Mesodermal cell (in vitro differentiated cells): ENCODE measurements at regions not wholly inside any gene's neighbourhood (a gene's known extent, or its start where the extent isn't known, plus 50 kb on each side); places are given as distances from the start of the nearest gene placed in this dataset.
"Not testable (repeated sequence)": the region's sequence is repeated elsewhere in the genome, so short reads cannot be mapped to it uniquely, and the experiment has no call there.

Experiments
- H3K27ac ChIP-seq: 2 replicates; pipeline ENCODE4 v1.7.0; 2013; ENCODE audit warnings: mild to moderate bottlenecking, low read depth, low read length, moderate library complexity; ENCODE audit not compliant: severe bottlenecking
- H3K36me3 ChIP-seq: 2 replicates; pipeline ENCODE4 v1.7.1; 2013; ENCODE audit warnings: mild to moderate bottlenecking, low read length, moderate library complexity; ENCODE audit not compliant: control insufficient read depth, insufficient read depth
- H3K4me1 ChIP-seq: one replicate; pipeline ENCODE4 v1.7.1; 2013; ENCODE audit warnings: mild to moderate bottlenecking, low read length; ENCODE audit not compliant: insufficient read depth, control insufficient read depth, poor library complexity, severe bottlenecking
- H3K4me3 ChIP-seq: 2 replicates; pipeline ENCODE4 v1.7.0; 2013; ENCODE audit warnings: low read length, control low read depth, mild to moderate bottlenecking; ENCODE audit not compliant: insufficient read depth, poor library complexity, severe bottlenecking; ENCODE audit errors: extremely low read depth
- H3K9me3 ChIP-seq: 2 replicates; pipeline ENCODE4 v1.7.1; 2013; ENCODE audit warnings: mild to moderate bottlenecking, low read length, moderate library complexity; ENCODE audit not compliant: control insufficient read depth
- WGBS, 2 experiments: methylation state at CpG; one replicate each; pipeline ENCODE4 v1.1.5; 2013; ENCODE audit warnings: missing lambda C conversion rate in 2 of 2; ENCODE audit not compliant: insufficient coverage in 2 of 2; 5-methylcytosine and 5-hydroxymethylcytosine counted together

GRCh38 chr16:48035142-48035541, 120.7 kb downstream of the ABCC12 start:
- Histone ChIP-seq H3K4me1 (no peaks in the 10 kb centered on the region), H3K9me3 (peaks cover 5% of the 10 kb centered on the region), H3K4me3 (no peak overlapping the region), H3K36me3 (no peaks in the 10 kb centered on the region), H3K27ac (no peak overlapping the region)
- 61 to 100% methylated on average over 1 to 3 of the region's 4 CpGs for WGBS, 2 experiments

DNA sequence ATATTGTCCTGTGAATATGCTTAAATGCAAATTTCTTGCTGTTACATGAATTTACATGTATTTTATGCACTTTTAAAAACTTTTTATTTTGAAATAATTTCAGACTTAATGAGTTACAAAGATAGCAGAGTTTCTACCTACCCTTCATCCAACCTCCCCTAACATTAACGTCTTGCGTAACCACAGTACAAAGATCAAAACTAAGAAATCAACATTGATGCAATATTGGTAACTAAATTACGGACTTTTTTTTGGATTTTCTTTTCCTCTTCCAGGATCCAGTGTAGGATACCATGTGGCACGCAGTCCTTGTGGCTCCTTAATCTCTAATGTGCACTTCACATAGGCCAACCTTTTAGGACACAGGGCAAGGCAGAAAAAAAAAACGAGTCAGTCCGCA, 124.9 kb downstream of the ABCC12 start:
- Histone ChIP-seq H3K9me3 (peaks cover 5% of the 10 kb centered on the region), H3K36me3 (no peaks in the 10 kb centered on the region), H3K27ac (no peak overlapping the region), H3K4me3 (no peak overlapping the region), H3K4me1 (no peaks in the 10 kb centered on the region)
- WGBS, 2 experiments, result 94 to 100% methylated on average over 3 of the region's 6 CpGs

GRCh38 chr16:48029768-48030167, 126.0 kb downstream of the ABCC12 start:
- WGBS, 2 experiments, result 87 to 88% methylated on average over 2 of the region's 5 CpGs
- peaks cover 5% of the 10 kb centered on the region for H3K9me3 ChIP-seq
- H3K36me3 ChIP-seq, result no peaks in the 10 kb centered on the region
- no peak overlapping the region for H3K4me3 ChIP-seq
- no peak overlapping the region for H3K27ac ChIP-seq
- H3K4me1 ChIP-seq, result no peaks in the 10 kb centered on the region

DNA sequence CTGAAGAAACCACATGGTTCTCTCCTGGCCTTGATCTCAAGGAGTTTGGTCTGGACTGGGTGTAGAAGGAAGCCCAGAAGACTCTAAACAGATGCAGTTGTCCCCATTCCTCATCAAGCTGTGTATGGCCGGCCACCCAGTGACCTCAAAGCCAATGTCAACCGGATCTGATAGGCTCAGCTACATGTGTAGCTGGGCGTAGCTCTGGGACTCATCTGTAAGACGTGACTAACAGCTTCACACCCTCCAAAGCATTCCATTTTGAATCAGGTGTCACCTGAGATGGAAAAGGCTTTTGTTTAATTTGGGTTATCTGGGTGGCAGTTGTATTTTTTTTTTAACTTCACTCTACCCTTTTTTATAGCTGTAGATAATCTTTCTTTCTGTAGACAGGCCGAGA, 130.4 kb downstream of the ABCC12 start:
- H3K36me3 ChIP-seq, result no peaks in the 10 kb centered on the region
- 94 to 100% methylated on average over 2 to 4 of the region's 5 CpGs for WGBS, 2 experiments
- no peak overlapping the region for H3K27ac ChIP-seq
- no peaks in the 10 kb centered on the region for H3K9me3 ChIP-seq
- no peaks in the 10 kb centered on the region for H3K4me1 ChIP-seq
- no peak overlapping the region for H3K4me3 ChIP-seq

GRCh38 chr16:48024042-48024441, 131.8 kb downstream of the ABCC12 start:
- Histone ChIP-seq H3K9me3 (no peaks in the 10 kb centered on the region), H3K27ac (no peak overlapping the region), H3K4me3 (no peak overlapping the region), H3K36me3 (no peaks in the 10 kb centered on the region), H3K4me1 (no peaks in the 10 kb centered on the region)
- 88 to 96% methylated on average over 4 to 5 of the region's 5 CpGs for WGBS, 2 experiments

DNA sequence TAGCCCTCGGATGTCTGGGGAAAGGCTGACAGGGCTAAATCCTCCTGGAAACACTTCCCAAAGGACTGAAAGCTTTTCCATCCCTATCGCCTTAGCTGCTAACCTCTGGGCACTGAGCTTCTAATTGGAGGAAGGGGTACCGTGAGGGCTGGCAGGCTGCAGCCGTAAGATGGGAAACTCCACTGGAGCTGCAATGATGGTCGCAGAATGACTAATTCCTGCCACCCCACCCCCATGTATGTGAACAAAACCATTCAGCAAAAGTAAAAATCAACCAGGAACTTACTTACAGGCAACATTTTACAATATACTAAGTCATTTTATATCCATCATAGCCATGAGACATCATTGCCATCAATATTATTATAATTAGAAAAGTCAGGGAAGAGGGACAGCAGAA, 133.3 kb downstream of the ABCC12 start:
- H3K27ac ChIP-seq, result no peak overlapping the region
- H3K4me1 ChIP-seq, result no peaks in the 10 kb centered on the region
- no peaks in the 10 kb centered on the region for H3K36me3 ChIP-seq
- no peak overlapping the region for H3K4me3 ChIP-seq
- 84 to 100% methylated on average over 1 to 4 of the region's 5 CpGs for WGBS, 2 experiments
- H3K9me3 ChIP-seq, result no peaks in the 10 kb centered on the region

- not testable (repeated sequence) for H3K9me3 ChIP-seq, H3K4me3 ChIP-seq, H3K4me1 ChIP-seq, H3K27ac ChIP-seq, H3K36me3 ChIP-seq
- WGBS, 2 experiments, result 20% methylated on average over 1 of the region's 6 CpGs; no CpG with 5 or more reads in 1 of the 2 experiments
Measured at GRCh38 chr16:48020617-48021016, 135.2 kb downstream of the ABCC12 start.

GRCh38 chr16:48014349-48015135, 141.3 kb downstream of the ABCC12 start:
- 93 to 96% methylated on average over 9 of the region's 10 CpGs for WGBS, 2 experiments
- Histone ChIP-seq H3K27ac (no peak overlapping the region), H3K9me3 (no peaks in the 10 kb centered on the region), H3K4me1 (no peaks in the 10 kb centered on the region), H3K36me3 (no peaks in the 10 kb centered on the region), H3K4me3 (no peak overlapping the region)

- 87 to 92% methylated on average over 4 to 5 of the region's 6 CpGs for WGBS, 2 experiments
- Histone ChIP-seq H3K4me1 (no peaks in the 10 kb centered on the region), H3K4me3 (no peak overlapping the region), H3K36me3 (no peaks in the 10 kb centered on the region), H3K27ac (no peak overlapping the region), H3K9me3 (no peaks in the 10 kb centered on the region)
Measured at GRCh38 chr16:48013491-48013901, 142.3 kb downstream of the ABCC12 start.

DNA sequence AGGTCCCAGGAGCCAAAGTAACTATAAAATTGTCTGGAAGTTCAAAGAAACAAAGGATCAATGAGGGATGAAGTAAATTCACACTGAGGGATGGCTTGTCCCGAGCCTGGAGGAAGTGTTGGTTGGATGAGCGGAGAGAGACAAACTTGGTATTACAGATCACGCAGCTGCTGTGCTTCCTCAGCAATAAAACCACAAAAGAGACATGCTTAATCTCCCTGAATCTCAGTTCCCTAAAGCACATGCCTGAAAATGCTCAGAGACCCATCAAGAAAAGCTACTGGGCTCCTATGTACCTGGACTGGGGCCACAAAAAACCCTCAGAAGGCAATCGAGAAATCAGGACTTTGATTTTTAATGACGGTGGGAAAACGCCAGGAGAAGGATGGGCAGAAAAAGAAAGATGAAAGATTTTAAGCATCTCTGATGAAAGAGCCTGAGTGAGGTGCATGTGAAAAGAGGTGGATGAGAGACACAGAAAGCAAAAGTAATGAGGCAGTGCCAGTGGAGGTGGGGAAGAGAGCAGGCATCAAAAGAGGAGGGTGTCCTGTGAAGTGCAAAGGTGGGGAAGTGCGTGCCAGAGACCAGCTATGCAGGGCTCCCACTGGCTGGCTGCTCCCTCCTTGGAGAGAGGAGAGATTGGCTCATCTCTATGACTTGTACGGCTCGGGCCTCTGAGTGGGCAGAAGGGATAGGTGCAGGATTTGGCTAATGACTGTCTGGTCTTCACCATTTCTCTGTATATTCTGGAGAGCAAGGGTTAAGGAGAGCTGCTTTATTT, 143.7 kb downstream of the ABCC12 start:
- H3K4me1 ChIP-seq, result no peaks in the 10 kb centered on the region
- H3K9me3 ChIP-seq, result no peaks in the 10 kb centered on the region
- 88 to 91% methylated on average over 4 to 5 of the region's 9 CpGs for WGBS, 2 experiments
- no peaks in the 10 kb centered on the region for H3K36me3 ChIP-seq
- H3K27ac ChIP-seq, result no peak overlapping the region
- no peak overlapping the region for H3K4me3 ChIP-seq

DNA sequence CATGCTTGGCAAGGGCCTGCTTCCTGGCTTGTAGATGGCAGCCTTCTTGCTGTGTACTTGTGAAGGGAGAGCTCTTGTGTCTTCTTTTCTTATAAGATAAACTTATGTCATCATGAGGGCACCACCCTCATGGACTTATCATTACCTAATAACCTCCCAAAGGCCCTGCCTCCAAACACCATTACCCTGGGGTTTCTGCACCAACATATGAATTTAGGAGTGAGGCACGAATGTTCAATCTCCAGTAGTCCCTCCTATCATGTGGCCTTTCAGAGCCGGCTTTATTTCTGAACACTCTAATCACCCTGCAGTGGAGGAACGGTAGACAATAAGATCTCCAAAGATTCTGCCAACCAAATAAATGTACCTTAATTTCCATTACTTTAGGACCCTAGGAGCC, 144.3 kb downstream of the ABCC12 start:
- Histone ChIP-seq H3K4me3 (no peak overlapping the region), H3K36me3 (no peaks in the 10 kb centered on the region), H3K27ac (no peak overlapping the region), H3K4me1 (no peaks in the 10 kb centered on the region), H3K9me3 (no peaks in the 10 kb centered on the region)
- 59 to 65% methylated on average over 2 to 3 of the region's 3 CpGs for WGBS, 2 experiments
